ENCODE measurements at regions not wholly inside any gene's neighbourhood (a gene's known extent, or its start where the extent isn't known, plus 50 kb on each side); places are given as distances from the start of the nearest gene placed in this dataset.

GRCh38 chr5:61916621-61917620 is 389.1 kb upstream of the KIF2A start:
- TF ChIP-seq CTCF (IDR thresholded peaks at IDR 0.05) (no peak), POLR2A (IDR thresholded peaks at IDR 0.05) (no peak)

Measured in vagina (tissue), 2 donors.